IPS-20b (cell line): ENCODE measurements at regions not wholly inside any gene's neighbourhood (a gene's known extent, or its start where the extent isn't known, plus 50 kb on each side); places are given as distances from the start of the nearest gene placed in this dataset.
"Not testable (repeated sequence)": the region's sequence is repeated elsewhere in the genome, so short reads cannot be mapped to it uniquely, and the experiment has no call there.

Source experiments
- H3K27ac ChIP-seq: one replicate; pipeline ENCODE4 v1.5.1; 2013; ENCODE audit warnings: low read length
- H3K27me3 ChIP-seq: 2 replicates; pipeline ENCODE4 v1.6.1; 2013; ENCODE audit warnings: mild to moderate bottlenecking, low read length, inconsistent platforms; ENCODE audit not compliant: insufficient read depth
- H3K36me3 ChIP-seq: 2 replicates; pipeline ENCODE4 v1.6.1; 2013; ENCODE audit warnings: low read depth, mild to moderate bottlenecking, inconsistent platforms, low read length, moderate library complexity; ENCODE audit not compliant: insufficient read depth
- H3K4me1 ChIP-seq: 2 replicates; pipeline ENCODE4 v1.6.1; 2013; ENCODE audit warnings: mild to moderate bottlenecking, control low read depth, inconsistent platforms, low read length, moderate library complexity; ENCODE audit not compliant: insufficient read depth
- H3K4me3 ChIP-seq: 2 replicates; pipeline ENCODE4 v1.5.1; 2013; ENCODE audit warnings: mild to moderate bottlenecking, low read length, inconsistent platforms
- H3K9ac ChIP-seq: 2 replicates; pipeline ENCODE4 v1.6.1; 2013; ENCODE audit warnings: low read depth, mild to moderate bottlenecking, inconsistent platforms, low read length, moderate library complexity
- H3K9me3 ChIP-seq: 2 replicates; pipeline ENCODE4 v1.6.1; 2013; ENCODE audit warnings: mild to moderate bottlenecking, low read depth, low read length, inconsistent platforms; ENCODE audit not compliant: insufficient read depth

GRCh38 chr3:75583116-75583515 lies 81.0 kb upstream of the FRG2C start:
- peaks cover 11% of the 10 kb centered on the region; the same call in 1 of the 2 replicates for H3K4me1 ChIP-seq
- H3K27ac ChIP-seq, H3K9ac ChIP-seq, H3K36me3 ChIP-seq, H3K4me3 ChIP-seq, H3K9me3 ChIP-seq: not testable (repeated sequence)
- H3K27me3 ChIP-seq, result peaks cover 38% of the 10 kb centered on the region

- H3K4me3 ChIP-seq, H3K4me1 ChIP-seq, H3K27ac ChIP-seq, H3K36me3 ChIP-seq, H3K27me3 ChIP-seq, H3K9ac ChIP-seq, H3K9me3 ChIP-seq: not testable (repeated sequence)
Observed at GRCh38 chr3:75587695-75588094, 76.4 kb upstream of the FRG2C start.

- not testable (repeated sequence) for H3K27ac ChIP-seq, H3K4me1 ChIP-seq, H3K27me3 ChIP-seq, H3K9me3 ChIP-seq, H3K36me3 ChIP-seq, H3K4me3 ChIP-seq, H3K9ac ChIP-seq
Observed at GRCh38 chr3:75590382-75590781, 73.7 kb upstream of the FRG2C start.

- H3K27me3 ChIP-seq, H3K4me3 ChIP-seq, H3K36me3 ChIP-seq, H3K4me1 ChIP-seq, H3K9ac ChIP-seq, H3K9me3 ChIP-seq, H3K27ac ChIP-seq: not testable (repeated sequence)
Observed at GRCh38 chr3:75604286-75604934, 59.7 kb upstream of the FRG2C start.

GRCh38 chr3:75607996-75608395 lies 56.1 kb upstream of the FRG2C start:
- not testable (repeated sequence) for H3K36me3 ChIP-seq, H3K9ac ChIP-seq, H3K27me3 ChIP-seq, H3K9me3 ChIP-seq, H3K27ac ChIP-seq, H3K4me1 ChIP-seq, H3K4me3 ChIP-seq

DNA sequence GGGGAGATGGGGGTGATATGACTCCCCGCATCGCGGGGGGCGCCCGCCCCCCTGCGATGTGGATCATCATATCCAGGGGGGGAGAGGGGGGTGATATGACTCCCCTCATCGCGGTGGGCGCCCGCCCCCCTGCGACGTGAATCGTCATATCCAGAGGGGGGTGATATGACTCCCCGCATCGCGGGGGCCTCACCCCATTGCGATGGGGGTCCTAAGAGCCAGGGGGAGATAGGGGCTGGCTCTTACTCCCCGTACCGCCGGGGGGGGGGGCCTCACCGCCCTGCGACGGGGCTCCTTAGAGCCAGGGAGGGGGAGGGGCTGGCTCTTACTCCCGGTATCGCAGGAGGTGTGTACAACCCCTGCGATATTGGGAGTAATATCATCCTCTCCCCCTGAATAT lies 54.5 kb upstream of the FRG2C start:
- not testable (repeated sequence) for H3K36me3 ChIP-seq, H3K27me3 ChIP-seq, H3K4me1 ChIP-seq, H3K27ac ChIP-seq, H3K9ac ChIP-seq, H3K9me3 ChIP-seq, H3K4me3 ChIP-seq

DNA sequence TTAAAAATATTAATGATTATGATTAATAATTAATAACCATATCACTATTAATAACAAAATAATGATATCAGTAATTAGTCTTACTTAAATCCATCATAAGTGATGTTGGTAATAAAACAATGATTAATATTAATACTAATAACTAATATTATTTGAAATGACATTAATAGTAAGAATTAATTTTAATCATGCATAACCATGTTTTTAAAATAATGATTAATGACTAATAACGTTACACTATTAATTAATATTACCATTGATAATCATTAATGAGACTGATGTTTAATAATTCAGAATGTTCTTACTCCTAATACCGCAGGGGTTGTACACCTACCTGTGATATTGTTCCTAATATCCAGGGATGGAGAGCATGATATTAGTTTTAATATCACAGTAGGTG lies 53.4 kb upstream of the FRG2C start:
- H3K27ac ChIP-seq, result no peak overlapping the region
- no peaks in the 10 kb centered on the region; the same call in 1 of the 2 replicates for H3K27me3 ChIP-seq
- H3K4me3 ChIP-seq, result no peak overlapping the region
- H3K4me1 ChIP-seq, result no peaks in the 10 kb centered on the region
- no peak overlapping the region for H3K9ac ChIP-seq
- no peaks in the 10 kb centered on the region for H3K36me3 ChIP-seq
- H3K9me3 ChIP-seq, result no peaks in the 10 kb centered on the region

DNA sequence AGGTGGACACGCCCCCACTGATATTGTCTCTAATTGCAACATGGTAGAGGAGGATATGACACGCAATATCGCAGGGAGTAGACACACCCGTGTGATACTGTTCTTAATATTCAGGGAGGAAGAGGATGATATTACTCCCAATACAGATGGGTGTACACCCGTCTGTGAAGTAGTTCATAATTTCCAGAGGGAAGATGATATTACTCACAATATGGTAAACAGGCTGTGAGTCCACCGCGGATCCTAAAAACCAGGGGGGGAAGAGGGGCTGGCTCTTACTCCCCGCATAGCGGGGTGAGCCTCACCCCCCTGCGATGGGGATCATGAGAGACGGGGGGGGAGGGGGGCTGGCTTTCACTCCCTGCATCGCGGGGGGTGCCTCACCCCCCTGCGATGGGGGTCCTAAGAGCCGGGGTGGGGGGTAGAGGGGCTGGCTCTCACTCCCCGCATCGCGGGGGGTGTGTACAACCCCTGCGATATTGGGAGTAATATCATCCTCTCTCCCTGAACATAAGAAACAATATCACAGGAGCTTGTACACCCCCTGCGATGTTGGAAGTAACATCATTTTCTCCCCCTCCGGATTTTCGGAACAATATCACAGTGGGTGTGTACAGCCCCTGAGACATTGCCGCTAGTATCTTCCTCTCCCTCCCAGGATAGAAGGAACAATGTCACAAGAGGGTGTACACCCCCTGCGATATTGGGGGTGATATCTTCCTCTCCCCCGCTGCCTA lies 52.2 kb upstream of the FRG2C start:
- H3K27ac ChIP-seq, H3K4me3 ChIP-seq, H3K27me3 ChIP-seq, H3K4me1 ChIP-seq, H3K9me3 ChIP-seq, H3K36me3 ChIP-seq, H3K9ac ChIP-seq: not testable (repeated sequence)
